ENCODE measurements at regions not wholly inside any gene's neighbourhood (a gene's known extent, or its start where the extent isn't known, plus 50 kb on each side); places are given as distances from the start of the nearest gene placed in this dataset.
A peak's percentile ranks its signal among the peaks of the same experiment; 100 is the strongest.

- TF ChIP-seq CTCF (conservative IDR thresholded peaks at IDR 0.05; ENCODE audit: low read length) = no peak
- no peak for DNase-seq (ENCODE audit: low read depth)
- H3K4me3 ChIP-seq (ENCODE audit: low read length) = no peak overlapping the region
These were observed 498.4 kb downstream of the IPMK start for GRCh38 chr10:57769298-57769697.

GRCh38 chr10:57759777-57760176, 507.9 kb downstream of the IPMK start:
- DNase-seq (ENCODE audit: low read depth) = no peak
- TF ChIP-seq CTCF (conservative IDR thresholded peaks at IDR 0.05; ENCODE audit: low read length) = no peak
- H3K4me3 ChIP-seq (ENCODE audit: low read length) = no peak overlapping the region

GRCh38 chr10:57754803-57755202, 512.9 kb downstream of the IPMK start:
- no peak for DNase-seq (ENCODE audit: low read depth)
- TF ChIP-seq CTCF (conservative IDR thresholded peaks at IDR 0.05; ENCODE audit: low read length) = no peak
- H3K4me3 ChIP-seq (ENCODE audit: low read length) = no peak overlapping the region

- H3K4me3 ChIP-seq (ENCODE audit: low read length) = no peak overlapping the region
- no peak for TF ChIP-seq CTCF (conservative IDR thresholded peaks at IDR 0.05; ENCODE audit: low read length)
These were observed 524.0 kb downstream of the IPMK start for GRCh38 chr10:57743711-57744110.

GRCh38 chr10:57741751-57742150, 525.9 kb downstream of the IPMK start:
- no peak overlapping the region for H3K4me3 ChIP-seq (ENCODE audit: low read length)
- no peak for TF ChIP-seq CTCF (conservative IDR thresholded peaks at IDR 0.05; ENCODE audit: low read length)
- no peak for DNase-seq (ENCODE audit: low read depth)

More at GRCh38 chr10:57743711-57744110, 524.0 kb downstream of the IPMK start:
- DNase-seq (ENCODE audit: low read depth) = no peak

GRCh38 chr10:57723305-57723704, 544.4 kb downstream of the IPMK start:
- no peak for TF ChIP-seq CTCF (conservative IDR thresholded peaks at IDR 0.05; ENCODE audit: low read length)
- no peak for DNase-seq (ENCODE audit: low read depth)
- no peak overlapping the region for H3K4me3 ChIP-seq (ENCODE audit: low read length)

GRCh38 chr10:57716884-57717283, 550.8 kb downstream of the IPMK start:
- DNase-seq (ENCODE audit: low read depth) = peak; percentile 30
- peak; percentile 51 for TF ChIP-seq CTCF (conservative IDR thresholded peaks at IDR 0.05; ENCODE audit: low read length)
- no peak overlapping the region for H3K4me3 ChIP-seq (ENCODE audit: low read length)

Data from AG10803 (cell line).